MCF 10A (cell line): ENCODE measurements at regions not wholly inside any gene's neighbourhood (a gene's known extent, or its start where the extent isn't known, plus 50 kb on each side); places are given as distances from the start of the nearest gene placed in this dataset.

Experiments
- BruUV-seq: library from RNA; stranded (reverse); fragments of 400-500 nt; replicated peaks from 2 replicates; lab custom pipeline; 2021; lab: Mats Ljungman, UMichigan
- CTCF ChIA-PET: fragments of 300-600 bp; sonication (Branson Sonifier 250); formaldehyde crosslinking; extraction: SDS; loops from one replicate; lab custom pipeline; 2021; ENCODE audit warnings: antibody characterized with exemption, inconsistent platforms; lab: Yijun Ruan, JAX
- POLR2A ChIA-PET: fragments of 300-600, 350-650 bp; sonication (Branson Sonifier 250); formaldehyde crosslinking; extraction: SDS; loops from one replicate; lab custom pipeline; 2020; ENCODE audit warnings: antibody characterized with exemption, inconsistent platforms; lab: Yijun Ruan, JAX
- DNase-seq: peaks from one replicate; pipeline ENCODE4 v3.0.0-alpha.2; 2018; ENCODE audit not compliant: unreplicated experiment
- H3K27ac Mint-ChIP-seq: one replicate; pipeline ENCODE4 v1.8.0; 2022; ENCODE audit warnings: mild to moderate bottlenecking, low read depth, mixed read lengths; ENCODE audit not compliant: unreplicated experiment
- H3K27me3 Mint-ChIP-seq: one replicate; pipeline ENCODE4 v1.8.0; 2022; ENCODE audit warnings: mixed read lengths; ENCODE audit not compliant: insufficient read depth, unreplicated experiment
- H3K36me3 Mint-ChIP-seq: one replicate; pipeline ENCODE4 v1.8.0; 2022; ENCODE audit warnings: mild to moderate bottlenecking, moderate library complexity, mixed read lengths; ENCODE audit not compliant: insufficient read depth, unreplicated experiment
- H3K4me1 Mint-ChIP-seq: one replicate; pipeline ENCODE4 v1.8.0; 2022; ENCODE audit warnings: mixed read lengths; ENCODE audit not compliant: insufficient read depth, unreplicated experiment
- H3K4me3 Mint-ChIP-seq: one replicate; pipeline ENCODE4 v1.8.0; 2022; ENCODE audit warnings: mild to moderate bottlenecking, moderate library complexity, mixed read lengths; ENCODE audit not compliant: unreplicated experiment
- H3K9me3 Mint-ChIP-seq: one replicate; pipeline ENCODE4 v1.8.0; 2022; ENCODE audit warnings: mixed read lengths; ENCODE audit not compliant: unreplicated experiment
- intact Hi-C: fragments of 100-400 bp; cut with micrococcal nuclease; formaldehyde crosslinking; loops from 2 replicates; pipeline ENCODE4 v1.14.1; 2022
- TF ChIP-seq, protein P1 (sequence below): fragments of 200-600 bp; IDR thresholded peaks from one replicate; pipeline ENCODE4 v1.8.0; 2022; ENCODE audit warnings: antibody characterized with exemption, mild to moderate bottlenecking; ENCODE audit not compliant: unreplicated experiment

DNA sequence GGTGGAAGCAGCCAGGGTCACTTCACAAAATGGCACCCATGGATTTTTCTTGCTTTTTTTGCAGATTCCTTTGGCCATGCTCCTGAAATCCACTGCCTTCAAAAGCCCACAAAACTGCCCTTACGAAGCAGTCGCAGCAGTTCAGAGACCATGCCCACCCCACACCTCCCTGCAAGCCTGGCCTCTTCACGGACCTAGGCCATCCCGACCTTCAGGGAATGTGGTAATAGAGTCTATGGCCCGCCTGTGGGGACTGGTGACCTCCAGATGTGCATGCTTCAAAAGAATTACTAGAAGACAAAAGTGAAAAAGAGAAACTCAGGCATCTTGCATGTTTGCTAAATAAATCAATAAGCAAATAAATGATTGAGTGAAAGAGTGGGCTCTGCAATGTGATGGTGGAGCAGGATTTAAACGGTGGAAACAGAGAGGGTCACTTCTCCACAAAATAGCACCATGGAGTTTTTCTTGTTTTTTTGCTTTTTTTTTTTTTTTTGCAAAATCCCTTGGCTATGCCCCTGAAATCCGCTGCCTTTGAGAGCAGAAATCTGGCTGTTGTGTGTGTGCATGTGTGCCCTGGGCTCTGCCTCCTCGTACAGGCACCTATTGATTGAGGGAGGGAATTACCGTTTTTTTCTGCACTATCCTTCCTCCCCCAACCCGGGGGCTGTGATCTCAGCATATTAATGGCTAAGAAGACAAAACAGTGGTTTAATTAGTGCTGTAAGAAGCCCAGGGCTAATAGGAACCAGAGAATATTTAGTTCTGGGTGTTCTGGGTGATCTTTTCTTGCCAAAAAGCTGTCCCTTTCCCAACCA, 107.4 kb downstream of the PXDC1 start:
- Mint-ChIP-seq H3K36me3 (peaks cover 7% of the 10 kb centered on the region), H3K27me3 (no peaks in the 10 kb centered on the region), H3K4me1 (peaks cover 7% of the 10 kb centered on the region), H3K27ac (no peak overlapping the region), H3K4me3 (no peak overlapping the region), H3K9me3 (no peaks in the 10 kb centered on the region)
- CTCF ChIA-PET, result no interaction called here
- no TSS peak for BruUV-seq
- intact Hi-C loops, result no loop called here
- DNase-seq, result no peak
- TF ChIP-seq, protein P1, sequence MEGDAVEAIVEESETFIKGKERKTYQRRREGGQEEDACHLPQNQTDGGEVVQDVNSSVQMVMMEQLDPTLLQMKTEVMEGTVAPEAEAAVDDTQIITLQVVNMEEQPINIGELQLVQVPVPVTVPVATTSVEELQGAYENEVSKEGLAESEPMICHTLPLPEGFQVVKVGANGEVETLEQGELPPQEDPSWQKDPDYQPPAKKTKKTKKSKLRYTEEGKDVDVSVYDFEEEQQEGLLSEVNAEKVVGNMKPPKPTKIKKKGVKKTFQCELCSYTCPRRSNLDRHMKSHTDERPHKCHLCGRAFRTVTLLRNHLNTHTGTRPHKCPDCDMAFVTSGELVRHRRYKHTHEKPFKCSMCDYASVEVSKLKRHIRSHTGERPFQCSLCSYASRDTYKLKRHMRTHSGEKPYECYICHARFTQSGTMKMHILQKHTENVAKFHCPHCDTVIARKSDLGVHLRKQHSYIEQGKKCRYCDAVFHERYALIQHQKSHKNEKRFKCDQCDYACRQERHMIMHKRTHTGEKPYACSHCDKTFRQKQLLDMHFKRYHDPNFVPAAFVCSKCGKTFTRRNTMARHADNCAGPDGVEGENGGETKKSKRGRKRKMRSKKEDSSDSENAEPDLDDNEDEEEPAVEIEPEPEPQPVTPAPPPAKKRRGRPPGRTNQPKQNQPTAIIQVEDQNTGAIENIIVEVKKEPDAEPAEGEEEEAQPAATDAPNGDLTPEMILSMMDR, result no peak
- POLR2A ChIA-PET, result no interaction called here

DNA sequence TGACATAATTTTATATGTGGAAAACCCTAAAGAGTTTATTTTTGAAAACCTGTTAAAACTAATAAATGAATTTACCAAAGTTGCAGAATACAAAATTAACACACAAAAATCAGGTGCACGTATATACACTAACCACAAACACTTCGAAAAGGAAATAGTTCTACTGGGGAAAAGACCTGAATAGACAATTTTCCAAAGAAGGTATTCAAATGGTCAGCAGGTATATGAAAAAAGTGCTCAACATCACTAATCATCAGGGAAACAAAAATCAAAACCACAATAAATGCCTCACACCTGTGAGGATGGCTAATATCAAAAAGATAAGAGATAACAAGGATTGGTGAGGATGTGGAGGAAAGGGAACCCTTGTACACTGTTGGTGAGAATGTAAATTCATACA, 110.6 kb downstream of the PXDC1 start:
- POLR2A ChIA-PET, result no interaction called here
- DNase-seq, result no peak
- Mint-ChIP-seq H3K36me3 (peaks cover 13% of the 10 kb centered on the region), H3K27me3 (no peaks in the 10 kb centered on the region), H3K9me3 (peaks cover 8% of the 10 kb centered on the region), H3K27ac (no peak overlapping the region), H3K4me3 (no peak overlapping the region), H3K4me1 (peaks cover 7% of the 10 kb centered on the region)
- TF ChIP-seq, protein P1, result no peak
- intact Hi-C loops, result no loop called here
- no TSS peak for BruUV-seq
- CTCF ChIA-PET, result no interaction called here

DNA sequence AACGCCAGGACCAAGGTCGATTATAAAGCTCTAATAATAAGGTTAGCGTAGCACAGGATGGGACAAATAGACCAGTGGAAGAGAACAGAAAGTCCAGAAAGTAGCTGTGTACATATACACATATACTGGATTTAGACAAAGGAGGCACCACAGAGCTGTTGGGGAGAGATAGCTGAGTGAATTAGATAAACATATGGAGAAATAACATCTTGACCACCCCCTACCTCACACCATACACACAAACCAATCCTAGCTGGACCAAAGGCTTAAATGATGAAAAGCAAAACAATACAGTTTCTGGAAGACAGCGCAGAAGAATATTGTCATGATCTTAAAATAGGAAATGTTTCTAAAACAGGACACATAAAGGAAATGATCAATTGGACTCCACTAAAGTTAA, 112.9 kb downstream of the PXDC1 start:
- POLR2A ChIA-PET, result interaction anchor here (1.4 kb wide), 1 partner anchor 26 kb away, joined by 8 read pairs; no protein-coding TSS in a partner anchor
- TF ChIP-seq, protein P1, result no peak
- Mint-ChIP-seq H3K4me1 (no peaks in the 10 kb centered on the region), H3K27me3 (no peaks in the 10 kb centered on the region), H3K36me3 (peaks cover 6% of the 10 kb centered on the region), H3K27ac (no peak overlapping the region), H3K4me3 (no peak overlapping the region), H3K9me3 (peaks cover 8% of the 10 kb centered on the region)
- no TSS peak for BruUV-seq
- no peak for DNase-seq
- intact Hi-C loops, result no loop called here
- CTCF ChIA-PET, result interaction anchor here (0.6 kb wide), 1 partner anchor 364 kb away, joined by 4 read pairs; no protein-coding TSS in a partner anchor

DNA sequence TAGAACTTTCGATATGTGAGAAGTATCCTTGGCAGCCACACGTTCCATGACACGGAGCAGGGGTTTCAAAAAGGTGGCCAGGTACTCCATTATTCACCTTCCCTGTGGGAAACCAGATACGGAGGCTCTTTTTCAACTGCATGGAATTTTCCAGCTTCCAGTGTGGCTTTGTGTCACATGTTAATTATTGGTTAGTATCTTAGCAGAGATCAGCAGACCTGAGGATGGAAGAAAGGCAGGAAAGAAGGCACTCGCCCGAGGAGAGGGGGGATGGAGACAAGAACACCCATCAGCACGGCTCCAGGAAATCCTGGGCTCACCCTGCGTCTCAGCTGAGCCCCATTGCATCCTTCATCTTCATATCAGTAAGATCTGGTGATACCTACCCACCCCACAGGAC, 115.5 kb downstream of the PXDC1 start:
- intact Hi-C loops, result no loop called here
- Mint-ChIP-seq H3K4me1 (peaks cover 6% of the 10 kb centered on the region), H3K27ac (no peak overlapping the region), H3K27me3 (no peaks in the 10 kb centered on the region), H3K4me3 (no peak overlapping the region), H3K9me3 (peaks cover 8% of the 10 kb centered on the region), H3K36me3 (peaks cover 6% of the 10 kb centered on the region)
- no TSS peak for BruUV-seq
- CTCF ChIA-PET, result no interaction called here
- TF ChIP-seq, protein P1, result no peak
- DNase-seq, result no peak
- POLR2A ChIA-PET, result no interaction called here
